ENCODE measurements at regions not wholly inside any gene's neighbourhood (a gene's known extent, or its start where the extent isn't known, plus 50 kb on each side); places are given as distances from the start of the nearest gene placed in this dataset.

DNA sequence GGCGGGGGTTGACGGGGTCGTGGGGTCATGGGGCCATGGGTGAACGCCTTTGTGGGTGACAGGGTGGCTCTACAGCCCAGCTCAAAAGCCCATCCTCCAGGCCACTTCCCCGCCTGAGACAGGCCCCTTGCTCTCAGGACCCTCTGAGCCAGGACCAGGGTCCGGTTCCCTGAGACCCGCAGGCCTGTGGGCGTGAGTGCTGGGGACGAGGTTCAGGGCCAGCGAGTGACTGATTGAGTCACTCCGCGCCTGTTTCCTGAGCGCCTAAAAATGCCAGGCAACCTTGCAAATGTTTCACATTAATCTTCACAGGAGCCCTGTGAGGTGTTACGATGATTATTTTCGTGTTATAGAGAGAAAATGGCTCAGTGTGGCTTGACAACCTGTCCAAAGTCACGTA lies 97.8 kb downstream of the ZNF674 start:
- DNase-seq (ENCODE audit: low read depth): no peak

GRCh38 chrX:46446727-46447378 lies 98.4 kb downstream of the ZNF674 start:
- DNase-seq (ENCODE audit: low read depth): peak; percentile 44

DNA sequence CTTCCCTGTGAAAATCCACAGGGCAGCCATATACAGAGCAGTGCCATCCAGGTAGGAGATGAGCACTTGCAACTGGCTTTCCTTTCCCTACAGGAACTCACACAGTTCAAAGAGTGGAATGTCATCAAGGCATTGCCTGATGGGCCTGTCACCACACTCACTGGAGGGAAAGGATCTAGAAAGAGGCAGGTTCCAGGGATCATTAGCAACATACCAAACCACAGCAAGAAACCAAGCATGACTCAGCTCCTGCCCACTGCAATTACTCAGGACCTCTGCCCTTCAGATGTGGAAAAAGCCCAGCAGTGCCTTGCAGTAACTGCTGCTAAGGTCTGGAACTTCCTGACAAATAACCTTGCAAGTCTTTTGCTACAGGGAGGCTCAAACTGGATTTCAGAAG lies 101.2 kb downstream of the ZNF674 start:
- peak; percentile 64 for DNase-seq (ENCODE audit: low read depth)

DNA sequence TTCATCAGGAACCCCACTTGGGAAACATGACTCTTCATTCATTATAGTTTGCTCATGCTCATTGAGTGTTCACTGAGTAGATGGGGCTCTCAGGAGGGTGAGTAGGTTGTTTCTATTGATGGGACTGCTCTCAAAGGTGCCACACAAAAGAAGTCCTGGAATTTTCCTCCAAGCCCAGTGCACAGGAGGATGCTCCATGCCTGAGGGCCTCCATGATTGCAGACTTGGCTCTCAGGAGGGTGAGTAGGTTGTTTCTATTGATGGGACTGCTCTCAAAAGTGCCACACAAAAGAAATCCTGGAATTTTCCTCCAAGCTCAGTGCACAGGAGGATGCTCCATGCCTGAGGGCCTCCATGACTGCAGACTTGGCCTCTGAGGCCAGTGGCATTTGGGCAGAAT lies 108.5 kb downstream of the ZNF674 start:
- no peak for DNase-seq (ENCODE audit: low read depth)

GRCh38 chrX:46433892-46434291 lies 111.3 kb downstream of the ZNF674 start:
- DNase-seq (ENCODE audit: low read depth): no peak

GRCh38 chrX:46408553-46409407 lies 136.4 kb downstream of the ZNF674 start:
- DNase-seq (ENCODE audit: low read depth): peak; percentile 38

DNA sequence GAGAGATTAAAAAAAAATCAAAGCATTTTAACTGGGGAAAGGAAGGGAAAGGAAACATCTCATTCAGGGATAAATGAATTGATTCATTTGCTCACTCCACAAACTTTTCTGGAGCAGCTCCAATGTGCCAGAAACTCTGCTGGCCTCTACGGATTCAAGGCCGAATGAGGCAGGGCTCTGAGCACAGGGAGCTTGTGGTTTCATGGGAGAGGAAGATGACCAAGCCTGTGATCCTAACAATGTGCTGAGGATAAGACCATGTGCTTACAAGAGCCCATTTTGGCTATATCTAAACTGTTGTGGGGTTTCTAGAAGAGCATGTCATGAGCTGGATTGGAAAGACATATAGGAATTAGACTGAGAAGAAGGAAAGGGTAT lies 137.5 kb downstream of the ZNF674 start:
- no peak for DNase-seq (ENCODE audit: low read depth)

GRCh38 chrX:46407036-46407752 lies 138.0 kb downstream of the ZNF674 start:
- no peak for DNase-seq (ENCODE audit: low read depth)

- no peak for DNase-seq (ENCODE audit: low read depth)
These were observed 140.4 kb downstream of the ZNF674 start for GRCh38 chrX:46404774-46405173.

GRCh38 chrX:46400530-46401443 lies 144.4 kb downstream of the ZNF674 start:
- DNase-seq (ENCODE audit: low read depth): no peak

GRCh38 chrX:46398874-46399273 lies 146.3 kb downstream of the ZNF674 start:
- DNase-seq (ENCODE audit: low read depth): no peak

GRCh38 chrX:46398126-46398525 lies 147.1 kb downstream of the ZNF674 start:
- DNase-seq (ENCODE audit: low read depth): no peak

DNA sequence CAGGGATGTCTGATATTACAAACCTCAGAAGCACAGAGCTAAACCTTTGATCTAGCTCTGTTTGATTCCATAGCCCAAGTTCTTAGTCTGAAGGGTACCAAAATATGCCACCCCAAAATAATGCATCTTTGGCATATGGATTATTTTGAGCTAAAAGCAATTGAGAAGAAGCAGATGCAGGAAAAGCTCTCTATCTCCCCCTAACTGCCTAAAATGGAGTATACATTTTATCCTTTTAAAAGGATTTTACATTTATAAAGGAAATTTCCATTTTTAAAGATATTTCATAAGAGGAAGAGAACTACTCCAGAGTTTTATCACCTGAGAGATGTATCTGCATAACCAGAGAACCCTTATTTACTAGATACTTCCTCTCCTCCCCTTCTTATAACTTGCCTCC lies 158.7 kb downstream of the ZNF674 start:
- no peak for DNase-seq (ENCODE audit: low read depth)

- DNase-seq (ENCODE audit: low read depth): no peak
These were observed 162.2 kb downstream of the ZNF674 start for GRCh38 chrX:46383006-46383405.

DNA sequence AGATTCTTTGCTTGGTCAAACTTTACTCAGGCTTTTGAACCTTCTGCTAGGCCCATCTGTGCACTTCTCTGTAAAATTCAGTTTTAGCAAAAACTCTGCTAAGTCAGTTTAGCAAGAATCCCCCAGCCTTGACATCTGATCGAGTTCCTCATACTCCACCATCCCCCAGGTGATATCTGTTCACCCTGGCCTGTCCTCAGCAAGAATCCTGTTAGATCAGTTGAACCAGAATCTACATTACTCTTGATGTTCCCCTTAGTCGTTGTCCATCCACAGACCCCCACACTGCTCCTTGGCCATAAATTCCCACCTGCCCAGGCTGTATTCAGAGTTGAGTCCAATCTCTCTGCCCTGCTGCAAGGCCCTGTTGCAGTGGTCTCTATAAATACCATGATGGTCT lies 162.6 kb downstream of the ZNF674 start:
- no peak for DNase-seq (ENCODE audit: low read depth)

DNA sequence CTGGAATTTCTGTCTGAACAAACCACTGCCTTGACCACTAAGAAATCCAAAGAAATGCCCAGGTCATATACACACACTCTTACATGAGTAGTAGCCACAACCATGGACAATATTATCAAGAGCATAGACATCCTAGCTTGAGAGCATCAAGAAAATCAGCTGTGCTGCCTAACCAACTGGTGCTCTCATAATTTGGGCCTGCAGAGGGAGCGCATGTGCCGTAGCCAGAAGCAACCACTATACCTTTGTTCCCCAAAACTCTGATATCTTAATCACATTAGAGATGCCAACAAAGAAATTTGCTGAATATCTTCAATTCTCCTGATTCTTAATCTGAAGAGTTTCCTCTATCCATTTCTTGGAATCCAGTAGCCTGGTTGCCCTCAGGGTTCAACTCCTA lies 163.6 kb downstream of the ZNF674 start:
- no peak for DNase-seq (ENCODE audit: low read depth)

GRCh38 chrX:46380148-46380752 lies 165.0 kb downstream of the ZNF674 start:
- no peak for DNase-seq (ENCODE audit: low read depth)

GRCh38 chrX:46376246-46376885 lies 168.9 kb downstream of the ZNF674 start:
- DNase-seq (ENCODE audit: low read depth): peak; percentile 19

DNA sequence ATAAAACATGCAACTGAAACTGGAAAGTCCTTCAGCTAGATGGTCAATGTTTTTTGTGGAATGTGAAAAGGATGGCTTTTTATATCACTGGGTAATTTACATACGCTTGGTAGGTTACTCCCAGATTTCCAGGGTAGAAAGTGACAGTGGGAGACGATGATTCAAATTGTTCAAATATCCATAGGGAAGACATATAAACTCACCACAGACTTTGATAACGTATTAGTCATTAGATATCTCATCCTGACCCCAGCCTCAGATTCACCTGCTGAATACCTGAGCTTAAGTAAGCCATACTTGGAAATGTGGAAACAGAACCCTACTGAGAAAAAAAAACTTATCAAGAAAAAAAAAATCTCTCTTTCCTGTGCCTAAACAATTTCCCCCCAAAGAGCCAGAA lies 169.4 kb downstream of the ZNF674 start:
- DNase-seq (ENCODE audit: low read depth): no peak

GRCh38 chrX:46374371-46374770 lies 170.8 kb downstream of the ZNF674 start:
- DNase-seq (ENCODE audit: low read depth): no peak

DNA sequence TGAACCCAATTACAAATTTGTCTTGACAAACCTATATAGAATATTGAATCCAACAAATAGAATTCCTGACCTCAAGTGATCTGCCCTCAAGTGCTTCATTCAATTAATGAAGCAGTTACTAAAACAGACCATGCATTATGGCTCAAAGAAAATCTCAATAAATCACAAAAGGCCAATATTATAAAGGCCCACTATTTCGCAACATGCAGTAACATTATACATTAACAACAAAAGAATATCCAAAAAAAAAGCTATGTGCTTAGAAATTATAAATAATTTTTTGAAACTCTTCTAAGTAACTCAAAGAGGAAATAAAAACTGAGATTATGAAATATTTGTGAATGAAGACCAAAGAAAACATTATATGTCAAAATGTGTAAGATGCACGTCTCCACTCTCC lies 177.7 kb downstream of the ZNF674 start:
- no peak for DNase-seq (ENCODE audit: low read depth)

All from HS-5 (cell line).